GM21367 (cell line): ENCODE measurements at regions not wholly inside any gene's neighbourhood (a gene's known extent, or its start where the extent isn't known, plus 50 kb on each side); places are given as distances from the start of the nearest gene placed in this dataset.
"Not testable (repeated sequence)": the region's sequence is repeated elsewhere in the genome, so short reads cannot be mapped to it uniquely, and the experiment has no call there.

Experiments used
- ATAC-seq: cut with Tn5 transposase; IDR thresholded peaks from one replicate; pipeline ENCODE4 v1.9.1; 2021; ENCODE audit not compliant: unreplicated experiment

GRCh38 chr1:238484121-238484520 lies 593.4 kb upstream of the ZP4 start:
- no peak for ATAC-seq

GRCh38 chr1:238476841-238477240 lies 586.1 kb upstream of the ZP4 start:
- no peak for ATAC-seq

GRCh38 chr1:238475712-238476111 lies 585.0 kb upstream of the ZP4 start:
- no peak for ATAC-seq

GRCh38 chr1:238474263-238474662 lies 583.5 kb upstream of the ZP4 start:
- ATAC-seq: no peak

- no peak for ATAC-seq
Measured at GRCh38 chr1:238469146-238469631, 578.5 kb upstream of the ZP4 start.

- ATAC-seq: no peak
Measured at GRCh38 chr1:238468068-238468467, 577.3 kb upstream of the ZP4 start.

- no peak for ATAC-seq
Measured at GRCh38 chr1:238466459-238466858, 575.7 kb upstream of the ZP4 start.

- ATAC-seq: no peak
Measured at GRCh38 chr1:238465449-238465848, 574.7 kb upstream of the ZP4 start.

- no peak for ATAC-seq
Measured at GRCh38 chr1:238458899-238459298, 568.2 kb upstream of the ZP4 start.

GRCh38 chr1:238457610-238458009 lies 566.9 kb upstream of the ZP4 start:
- no peak for ATAC-seq

GRCh38 chr1:238451781-238452310 lies 561.1 kb upstream of the ZP4 start:
- no peak for ATAC-seq

- ATAC-seq: no peak
Measured at GRCh38 chr1:238450976-238451375, 560.3 kb upstream of the ZP4 start.

GRCh38 chr1:238443687-238444086 lies 553.0 kb upstream of the ZP4 start:
- no peak for ATAC-seq

- ATAC-seq: no peak
Measured at GRCh38 chr1:238439511-238439910, 548.8 kb upstream of the ZP4 start.

- ATAC-seq: no peak
Measured at GRCh38 chr1:238438311-238439270, 547.9 kb upstream of the ZP4 start.

- not testable (repeated sequence) for ATAC-seq
Measured at GRCh38 chr1:238429703-238430102, 539.0 kb upstream of the ZP4 start.

- ATAC-seq: no peak
Measured at GRCh38 chr1:238419209-238419608, 528.5 kb upstream of the ZP4 start.

GRCh38 chr1:238409932-238410331 lies 519.2 kb upstream of the ZP4 start:
- ATAC-seq: no peak

- no peak for ATAC-seq
Measured at GRCh38 chr1:238409191-238409850, 518.6 kb upstream of the ZP4 start.

GRCh38 chr1:238408737-238409136 lies 518.0 kb upstream of the ZP4 start:
- no peak for ATAC-seq

GRCh38 chr1:238406098-238406860 lies 515.6 kb upstream of the ZP4 start:
- no peak for ATAC-seq
